ACC112 (cell line): ENCODE measurements at regions not wholly inside any gene's neighbourhood (a gene's known extent, or its start where the extent isn't known, plus 50 kb on each side); places are given as distances from the start of the nearest gene placed in this dataset.
A peak's percentile ranks its signal among the peaks of the same experiment; 100 is the strongest.
"Not testable (repeated sequence)": the region's sequence is repeated elsewhere in the genome, so short reads cannot be mapped to it uniquely, and the experiment has no call there.

Experiments
- H2AFZ ChIP-seq: fragments of 200-600 bp; sonication (generic); one replicate; pipeline ENCODE4 v1.6.0; 2017; ENCODE audit warnings: antibody characterized with exemption, low read length; ENCODE audit not compliant: unreplicated experiment
- H3K27ac ChIP-seq: fragments of 200-600 bp; sonication (generic); 2 replicates; pipeline ENCODE4 v1.5.1; 2014; ENCODE audit warnings: low read depth, mild to moderate bottlenecking, antibody characterized with exemption, low read length, moderate library complexity
- H3K27me3 ChIP-seq: fragments of 200-600 bp; sonication (generic); 2 replicates; pipeline ENCODE4 v1.6.1; 2014; ENCODE audit warnings: mild to moderate bottlenecking, antibody characterized with exemption, low read length, moderate library complexity, mixed read lengths; ENCODE audit not compliant: insufficient read depth
- H3K36me3 ChIP-seq: fragments of 200-600 bp; sonication (generic); 2 replicates; pipeline ENCODE4 v1.6.1; 2016; ENCODE audit warnings: mild to moderate bottlenecking, antibody characterized with exemption, low read length, moderate library complexity, mixed read lengths; ENCODE audit not compliant: insufficient read depth
- H3K4me1 ChIP-seq: fragments of 200-600 bp; sonication (generic); one replicate; pipeline ENCODE4 v1.6.1; 2016; ENCODE audit warnings: low read length, mixed read lengths; ENCODE audit not compliant: insufficient read depth, unreplicated experiment, control insufficient read depth
- H3K4me3 ChIP-seq: fragments of 200-600 bp; sonication (generic); 2 replicates; pipeline ENCODE4 v1.5.1; 2014; ENCODE audit warnings: mild to moderate bottlenecking, low read depth, low read length
- H3K79me2 ChIP-seq: fragments of 200-600 bp; sonication (generic); one replicate; pipeline ENCODE4 v1.6.0; 2016; ENCODE audit warnings: low read length; ENCODE audit not compliant: control insufficient read depth, unreplicated experiment, insufficient read depth

DNA sequence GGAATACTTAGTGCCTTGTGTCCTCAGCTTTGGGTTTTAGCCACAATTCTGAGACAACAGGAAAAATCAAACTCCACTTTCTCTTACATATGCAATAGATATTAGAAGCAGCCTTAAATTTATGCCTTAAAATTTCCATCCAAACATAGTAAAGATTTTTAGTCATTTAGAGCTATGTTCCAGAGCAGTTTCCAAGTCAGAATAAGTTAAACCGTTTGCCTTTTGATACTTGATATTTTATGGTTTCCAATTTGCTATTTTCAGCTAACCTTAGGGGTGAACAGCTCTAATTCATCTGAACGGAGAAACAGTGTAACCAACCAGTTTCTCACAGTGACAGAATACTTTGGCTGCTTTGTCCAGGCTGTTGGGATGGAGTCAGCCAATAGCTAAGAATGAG, 125.8 kb upstream of the RXFP1 start:
- Histone ChIP-seq H3K36me3 (no peaks in the 10 kb centered on the region), H3K79me2 (no peaks in the 10 kb centered on the region), H3K27ac (no peak overlapping the region), H3K4me3 (no peak overlapping the region), H3K4me1 (no peaks in the 10 kb centered on the region), H2AFZ (no peak overlapping the region), H3K27me3 (no peaks in the 10 kb centered on the region)

DNA sequence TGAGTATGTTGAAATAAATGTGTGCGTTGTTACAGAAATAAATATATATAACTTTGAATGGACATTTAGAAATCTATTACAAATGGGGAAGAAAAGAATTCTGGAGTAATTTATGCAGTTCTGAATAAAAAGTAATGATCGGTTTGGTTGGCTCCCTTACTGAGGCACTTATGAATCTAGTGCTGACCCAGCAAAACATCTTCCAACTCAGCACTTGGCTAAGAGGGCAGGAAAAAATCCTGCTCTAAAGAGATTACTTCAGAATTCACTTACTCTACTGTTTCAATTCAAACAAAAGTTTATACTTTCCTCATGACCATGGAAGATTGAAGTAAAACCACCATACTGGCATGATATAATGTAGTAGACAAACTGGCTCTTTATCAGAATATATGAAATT, 123.9 kb upstream of the RXFP1 start:
- H3K4me1 ChIP-seq, result no peaks in the 10 kb centered on the region
- no peak overlapping the region for H3K4me3 ChIP-seq
- no peaks in the 10 kb centered on the region for H3K79me2 ChIP-seq

DNA sequence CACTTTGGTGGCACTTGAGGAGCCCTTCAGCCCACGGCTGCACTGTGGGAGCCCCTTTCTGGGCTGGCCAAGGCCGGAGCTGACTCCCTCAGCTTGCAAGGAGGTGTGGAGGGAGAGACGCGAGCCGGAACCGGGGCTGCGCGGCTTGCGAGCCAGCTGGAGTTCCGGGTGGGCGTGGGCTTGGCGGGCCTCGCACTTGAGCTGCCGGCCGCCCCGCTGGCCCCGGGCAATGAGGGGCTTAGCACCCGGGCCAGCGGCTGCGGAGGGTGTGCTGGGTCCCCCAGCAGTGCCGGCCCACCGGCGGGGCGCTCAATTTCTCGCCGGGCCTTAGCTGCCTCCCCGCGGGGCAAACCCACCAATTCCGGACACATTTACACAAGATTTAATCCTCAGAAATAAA, 113.7 kb upstream of the RXFP1 start:
- not testable (repeated sequence) for H3K36me3 ChIP-seq, H3K79me2 ChIP-seq

More for the DNA sequence above, 123.9 kb upstream of the RXFP1 start:
- Histone ChIP-seq H3K36me3 (no peaks in the 10 kb centered on the region), H2AFZ (no peak overlapping the region), H3K27ac (no peak overlapping the region), H3K27me3 (no peaks in the 10 kb centered on the region)

DNA sequence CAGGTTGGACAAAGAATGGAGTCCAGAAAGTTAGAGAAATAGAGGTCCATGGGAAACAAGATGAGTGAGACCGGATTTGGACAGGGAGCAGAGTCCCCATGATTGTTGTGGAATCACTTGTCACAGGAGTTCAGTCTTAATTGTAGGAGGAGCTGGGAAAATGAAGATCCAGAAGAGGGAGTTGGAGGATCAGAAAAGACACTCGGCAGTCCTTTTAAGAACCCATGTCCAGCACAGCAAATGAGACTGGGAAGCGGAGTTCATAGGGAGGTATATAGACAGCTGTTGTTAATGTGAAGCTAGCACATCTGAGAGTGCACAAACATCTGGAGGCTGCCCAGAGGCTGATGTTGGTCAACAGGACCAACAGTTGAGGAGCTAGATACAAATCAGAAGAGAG, 111.4 kb upstream of the RXFP1 start:
- no peaks in the 10 kb centered on the region for H3K36me3 ChIP-seq
- no peak overlapping the region for H2AFZ ChIP-seq
- no peak overlapping the region for H3K27ac ChIP-seq
- H3K4me1 ChIP-seq, result no peaks in the 10 kb centered on the region
- no peak overlapping the region for H3K4me3 ChIP-seq
- H3K79me2 ChIP-seq, result no peaks in the 10 kb centered on the region
- no peaks in the 10 kb centered on the region for H3K27me3 ChIP-seq

More for the DNA sequence above, 113.7 kb upstream of the RXFP1 start:
- not testable (repeated sequence) for H3K27me3 ChIP-seq, H3K4me3 ChIP-seq, H2AFZ ChIP-seq, H3K27ac ChIP-seq, H3K4me1 ChIP-seq

DNA sequence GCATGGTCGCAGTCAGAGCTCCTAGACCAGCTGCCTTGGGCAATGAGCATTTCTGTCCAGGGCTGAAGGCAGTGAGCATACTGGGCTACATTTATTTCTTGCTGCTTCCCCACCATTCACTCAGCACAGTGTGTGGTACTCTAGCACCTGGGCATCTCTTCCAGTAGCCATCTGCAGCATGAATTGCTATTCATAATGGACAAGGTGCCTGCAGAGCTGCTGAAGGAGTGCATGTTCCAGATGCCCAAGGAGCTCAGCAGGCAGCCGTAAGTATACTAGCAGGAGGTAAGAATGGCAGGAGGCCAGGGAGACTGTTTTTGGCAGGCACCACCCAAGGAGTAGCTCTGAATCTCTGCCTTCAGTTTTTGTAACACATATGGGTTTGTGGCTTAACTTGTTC, 110.4 kb upstream of the RXFP1 start:
- no peaks in the 10 kb centered on the region for H3K79me2 ChIP-seq
- no peak overlapping the region for H3K4me3 ChIP-seq
- no peak overlapping the region for H2AFZ ChIP-seq
- H3K27me3 ChIP-seq, result no peaks in the 10 kb centered on the region
- H3K4me1 ChIP-seq, result no peaks in the 10 kb centered on the region
- no peak overlapping the region for H3K27ac ChIP-seq
- H3K36me3 ChIP-seq, result no peaks in the 10 kb centered on the region

DNA sequence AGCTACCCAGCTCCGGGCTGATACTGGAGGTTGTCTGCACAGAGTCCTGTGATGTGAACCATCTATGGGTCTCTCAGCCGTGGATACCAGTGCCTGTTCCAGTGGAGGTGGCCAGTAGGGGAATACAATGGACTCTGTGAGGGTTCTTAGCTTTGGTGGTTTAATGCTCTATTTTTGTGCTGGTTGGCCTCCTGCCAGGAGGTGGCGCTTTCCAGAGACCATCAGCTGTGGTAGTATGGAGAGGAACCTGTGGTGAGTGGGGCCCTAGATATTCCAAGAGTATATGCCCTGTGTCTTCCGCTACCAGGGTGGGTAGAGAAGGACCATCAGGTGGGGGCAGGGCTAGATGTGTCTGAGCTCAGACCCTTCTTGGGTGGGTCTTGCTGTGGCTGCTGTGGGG, 103.0 kb upstream of the RXFP1 start:
- H3K36me3 ChIP-seq, H3K27ac ChIP-seq, H3K4me3 ChIP-seq: not testable (repeated sequence)

DNA sequence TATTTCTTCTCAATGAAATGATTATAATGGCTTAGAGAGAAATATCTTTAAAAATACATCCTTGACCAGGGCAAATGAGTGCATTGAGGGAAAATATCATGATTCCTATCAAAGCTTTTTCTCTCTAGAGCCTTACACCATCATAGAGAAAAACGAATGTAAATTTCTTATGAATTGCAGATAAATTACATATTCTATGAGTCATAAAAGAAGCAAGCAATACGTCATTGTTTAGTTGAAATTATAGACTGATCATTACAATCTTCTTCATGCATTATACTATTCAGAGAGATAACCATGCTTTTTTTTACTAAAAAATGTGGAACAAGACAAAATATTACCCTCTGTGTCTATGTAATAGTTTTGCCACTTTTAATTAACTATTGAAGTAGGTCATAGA, 100.9 kb upstream of the RXFP1 start:
- H2AFZ ChIP-seq, result no peak overlapping the region
- H3K27me3 ChIP-seq, result no peaks in the 10 kb centered on the region
- no peak overlapping the region for H3K4me3 ChIP-seq
- H3K4me1 ChIP-seq, result no peaks in the 10 kb centered on the region
- H3K36me3 ChIP-seq, result no peaks in the 10 kb centered on the region
- H3K79me2 ChIP-seq, result no peaks in the 10 kb centered on the region
- no peak overlapping the region for H3K27ac ChIP-seq

More for the DNA sequence above, 103.0 kb upstream of the RXFP1 start:
- not testable (repeated sequence) for H3K27me3 ChIP-seq, H3K4me1 ChIP-seq, H3K79me2 ChIP-seq, H2AFZ ChIP-seq

DNA sequence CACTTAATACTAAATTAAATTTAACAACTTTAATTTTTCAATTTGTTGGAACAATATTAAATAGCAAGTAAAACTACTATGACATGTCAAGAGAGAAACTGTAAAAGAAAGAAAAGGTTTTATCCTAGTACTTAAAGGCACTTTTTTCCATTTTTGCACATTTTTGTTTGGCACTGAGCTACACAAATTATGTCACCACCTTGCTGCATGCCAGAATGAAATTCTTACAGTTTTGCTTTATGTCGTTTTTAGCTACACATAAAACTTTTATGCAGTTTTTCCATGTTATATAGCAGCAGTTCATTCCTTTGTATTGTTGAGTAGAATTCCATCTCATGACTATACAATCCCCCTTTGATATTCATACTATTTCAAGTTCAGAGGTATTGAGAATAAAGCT, 99.1 kb upstream of the RXFP1 start:
- no peaks in the 10 kb centered on the region for H3K27me3 ChIP-seq
- H3K4me3 ChIP-seq, result no peak overlapping the region
- no peak overlapping the region for H3K27ac ChIP-seq
- H3K79me2 ChIP-seq, result no peaks in the 10 kb centered on the region
- H3K4me1 ChIP-seq, result peaks cover 1% of the 10 kb centered on the region
- H3K36me3 ChIP-seq, result no peaks in the 10 kb centered on the region
- H2AFZ ChIP-seq, result no peak overlapping the region

DNA sequence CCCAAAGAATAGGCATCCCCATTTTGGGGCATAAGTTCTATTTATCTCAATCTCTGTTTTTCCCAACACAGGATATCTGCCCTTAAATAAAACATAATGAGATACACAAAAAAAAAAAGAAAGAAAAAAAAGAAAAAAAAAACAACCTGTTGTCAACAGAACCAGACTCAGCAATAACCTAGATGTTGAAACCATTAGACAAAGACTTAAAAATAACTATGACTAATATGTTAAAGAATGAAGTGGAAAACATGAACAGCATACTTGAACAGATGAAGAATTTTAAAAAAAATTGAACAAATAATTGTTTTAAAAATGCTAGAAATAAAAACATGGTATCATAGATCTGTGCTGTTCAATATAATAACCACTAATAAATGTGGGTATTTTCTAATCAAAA, 93.4 kb upstream of the RXFP1 start:
- H3K4me1 ChIP-seq, result peaks cover 14% of the 10 kb centered on the region
- H2AFZ ChIP-seq, result no peak overlapping the region
- H3K36me3 ChIP-seq, result no peaks in the 10 kb centered on the region; the same call in 1 of the 2 replicates
- H3K27ac ChIP-seq, result peak overlapping the region; percentile 75
- no peaks in the 10 kb centered on the region for H3K27me3 ChIP-seq
- no peak overlapping the region for H3K4me3 ChIP-seq
- no peaks in the 10 kb centered on the region for H3K79me2 ChIP-seq

DNA sequence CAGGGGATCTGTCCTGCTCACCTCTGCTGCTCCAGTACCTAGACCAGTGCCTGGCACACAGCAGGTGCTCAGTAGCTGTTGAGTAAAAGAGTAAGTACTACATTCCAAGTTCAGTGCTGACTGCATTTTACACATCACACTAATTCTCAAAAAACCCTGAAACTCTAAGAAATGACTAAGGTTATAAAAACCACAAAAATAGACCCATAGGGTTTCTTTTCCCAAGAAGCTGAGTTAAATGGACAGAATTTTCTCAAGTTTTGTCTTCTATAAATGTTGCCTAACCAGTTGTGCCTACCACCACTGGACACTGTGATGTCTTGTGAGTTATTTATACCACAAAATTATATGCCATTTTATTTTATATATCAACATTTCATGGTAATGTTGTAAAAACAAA, 78.9 kb upstream of the RXFP1 start:
- Histone ChIP-seq H3K4me3 (no peak overlapping the region), H3K36me3 (no peaks in the 10 kb centered on the region; the same call in 1 of the 2 replicates), H2AFZ (no peak overlapping the region), H3K27ac (no peak overlapping the region), H3K4me1 (peaks cover 36% of the 10 kb centered on the region), H3K27me3 (no peaks in the 10 kb centered on the region), H3K79me2 (no peaks in the 10 kb centered on the region)

DNA sequence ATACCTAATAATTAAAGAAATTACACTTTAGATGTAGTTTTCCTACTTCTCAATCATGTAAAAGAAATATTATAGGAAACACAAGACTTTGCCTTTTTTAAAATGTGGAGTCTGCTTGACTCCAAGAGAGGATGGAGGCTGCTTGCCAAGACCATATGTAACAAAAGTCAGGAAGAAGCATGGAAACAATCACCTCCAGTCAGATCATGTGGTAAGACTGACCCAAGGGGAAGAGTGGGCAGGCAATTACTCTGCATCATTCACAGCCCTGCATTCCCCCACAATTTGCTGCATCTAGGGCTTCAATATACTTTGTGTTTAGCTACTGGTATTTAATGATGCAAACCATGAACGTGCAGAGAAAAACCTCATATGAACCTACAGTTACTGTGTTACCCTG, 78.0 kb upstream of the RXFP1 start:
- H3K27ac ChIP-seq, result no peak overlapping the region
- no peaks in the 10 kb centered on the region for H3K79me2 ChIP-seq
- H3K27me3 ChIP-seq, result no peaks in the 10 kb centered on the region
- H3K4me3 ChIP-seq, result no peak overlapping the region
- no peaks in the 10 kb centered on the region; the same call in 1 of the 2 replicates for H3K36me3 ChIP-seq
- peaks cover 36% of the 10 kb centered on the region for H3K4me1 ChIP-seq
- no peak overlapping the region for H2AFZ ChIP-seq
